DOHH2 (cell line): ENCODE measurements at regions not wholly inside any gene's neighbourhood (a gene's known extent, or its start where the extent isn't known, plus 50 kb on each side); places are given as distances from the start of the nearest gene placed in this dataset.
"Not testable (repeated sequence)": the region's sequence is repeated elsewhere in the genome, so short reads cannot be mapped to it uniquely, and the experiment has no call there.

Source experiments
- EZH2phosphoT487 ChIP-seq: fragments of 200-600 bp; sonication (generic); IDR thresholded peaks from 2 replicates; pipeline ENCODE4 v1.6.1; 2017; ENCODE audit warnings: borderline replicate concordance, mild to moderate bottlenecking, antibody characterized with exemption, low read length, moderate library complexity, mixed read lengths
- TF ChIP-seq, protein P1 (sequence below): fragments of 200-600 bp; sonication (generic); IDR thresholded peaks from one replicate; pipeline ENCODE4 v1.5.1; 2014; ENCODE audit warnings: antibody characterized with exemption, mild to moderate bottlenecking, low read depth, low read length; ENCODE audit not compliant: poor library complexity, severe bottlenecking

DNA sequence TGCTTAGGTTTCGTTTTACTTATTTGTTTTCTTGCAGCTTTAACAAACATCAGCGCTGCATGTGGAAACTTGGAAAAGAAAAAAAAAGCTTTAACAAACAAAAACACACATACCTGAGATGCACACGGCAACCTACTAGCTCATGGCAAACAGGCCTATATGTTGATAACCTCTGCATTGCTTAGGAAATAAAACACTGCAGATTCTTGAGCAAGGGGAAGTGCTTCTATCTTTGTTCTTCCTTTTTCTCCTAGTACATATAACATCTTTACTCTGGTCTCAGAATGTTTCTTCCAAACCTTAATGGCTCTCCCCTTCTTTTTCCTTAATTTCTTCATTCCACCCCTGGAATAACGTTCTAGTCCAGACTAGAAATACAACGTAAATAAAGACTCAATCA lies 142.9 kb upstream of the NBPF9 start:
- TF ChIP-seq, protein P1, sequence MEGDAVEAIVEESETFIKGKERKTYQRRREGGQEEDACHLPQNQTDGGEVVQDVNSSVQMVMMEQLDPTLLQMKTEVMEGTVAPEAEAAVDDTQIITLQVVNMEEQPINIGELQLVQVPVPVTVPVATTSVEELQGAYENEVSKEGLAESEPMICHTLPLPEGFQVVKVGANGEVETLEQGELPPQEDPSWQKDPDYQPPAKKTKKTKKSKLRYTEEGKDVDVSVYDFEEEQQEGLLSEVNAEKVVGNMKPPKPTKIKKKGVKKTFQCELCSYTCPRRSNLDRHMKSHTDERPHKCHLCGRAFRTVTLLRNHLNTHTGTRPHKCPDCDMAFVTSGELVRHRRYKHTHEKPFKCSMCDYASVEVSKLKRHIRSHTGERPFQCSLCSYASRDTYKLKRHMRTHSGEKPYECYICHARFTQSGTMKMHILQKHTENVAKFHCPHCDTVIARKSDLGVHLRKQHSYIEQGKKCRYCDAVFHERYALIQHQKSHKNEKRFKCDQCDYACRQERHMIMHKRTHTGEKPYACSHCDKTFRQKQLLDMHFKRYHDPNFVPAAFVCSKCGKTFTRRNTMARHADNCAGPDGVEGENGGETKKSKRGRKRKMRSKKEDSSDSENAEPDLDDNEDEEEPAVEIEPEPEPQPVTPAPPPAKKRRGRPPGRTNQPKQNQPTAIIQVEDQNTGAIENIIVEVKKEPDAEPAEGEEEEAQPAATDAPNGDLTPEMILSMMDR: not testable (repeated sequence)
- TF ChIP-seq EZH2phosphoT487: not testable (repeated sequence)
